ENCODE measurements at regions not wholly inside any gene's neighbourhood (a gene's known extent, or its start where the extent isn't known, plus 50 kb on each side); places are given as distances from the start of the nearest gene placed in this dataset.

GRCh38 chr2:44843641-44844310 is 97.7 kb upstream of the SIX3 start:
- no peak for TF ChIP-seq CTCF (IDR thresholded peaks at IDR 0.05; ENCODE audit: borderline replicate concordance, control extremely low read depth, extremely low read depth, insufficient read depth, missing control alignments)
- in situ Hi-C loops (cut with MboI; ENCODE audit: low sequenced_read_pairs, unreplicated experiment): no loop called here
- no peak for DNase-seq (ENCODE audit: low spot score)

GRCh38 chr2:44844651-44845270 is 96.7 kb upstream of the SIX3 start:
- DNase-seq (ENCODE audit: low spot score): no peak
- TF ChIP-seq CTCF (IDR thresholded peaks at IDR 0.05; ENCODE audit: borderline replicate concordance, control extremely low read depth, extremely low read depth, insufficient read depth, missing control alignments): no peak
- in situ Hi-C loops (cut with MboI; ENCODE audit: low sequenced_read_pairs, unreplicated experiment): no loop called here

- DNase-seq (ENCODE audit: low spot score): no peak
- TF ChIP-seq CTCF (IDR thresholded peaks at IDR 0.05; ENCODE audit: borderline replicate concordance, control extremely low read depth, extremely low read depth, insufficient read depth, missing control alignments): no peak
- in situ Hi-C loops (cut with MboI; ENCODE audit: low sequenced_read_pairs, unreplicated experiment): no loop called here
Observed at GRCh38 chr2:44848026-44848425, 93.5 kb upstream of the SIX3 start.

GRCh38 chr2:44850016-44850415 is 91.5 kb upstream of the SIX3 start:
- no peak for TF ChIP-seq CTCF (IDR thresholded peaks at IDR 0.05; ENCODE audit: borderline replicate concordance, control extremely low read depth, extremely low read depth, insufficient read depth, missing control alignments)
- DNase-seq (ENCODE audit: low spot score): no peak
- in situ Hi-C loops (cut with MboI; ENCODE audit: low sequenced_read_pairs, unreplicated experiment): no loop called here

GRCh38 chr2:44851518-44851917 is 90.0 kb upstream of the SIX3 start:
- no peak for TF ChIP-seq CTCF (IDR thresholded peaks at IDR 0.05; ENCODE audit: borderline replicate concordance, control extremely low read depth, extremely low read depth, insufficient read depth, missing control alignments)
- in situ Hi-C loops (cut with MboI; ENCODE audit: low sequenced_read_pairs, unreplicated experiment): no loop called here
- DNase-seq (ENCODE audit: low spot score): no peak

- TF ChIP-seq CTCF (IDR thresholded peaks at IDR 0.05; ENCODE audit: borderline replicate concordance, control extremely low read depth, extremely low read depth, insufficient read depth, missing control alignments): no peak
- no peak for DNase-seq (ENCODE audit: low spot score)
- in situ Hi-C loops (cut with MboI; ENCODE audit: low sequenced_read_pairs, unreplicated experiment): no loop called here
Observed at GRCh38 chr2:44852594-44852993, 88.9 kb upstream of the SIX3 start.

All from GM13976 (cell line).